ENCODE measurements at regions not wholly inside any gene's neighbourhood (a gene's known extent, or its start where the extent isn't known, plus 50 kb on each side); places are given as distances from the start of the nearest gene placed in this dataset.

DNA sequence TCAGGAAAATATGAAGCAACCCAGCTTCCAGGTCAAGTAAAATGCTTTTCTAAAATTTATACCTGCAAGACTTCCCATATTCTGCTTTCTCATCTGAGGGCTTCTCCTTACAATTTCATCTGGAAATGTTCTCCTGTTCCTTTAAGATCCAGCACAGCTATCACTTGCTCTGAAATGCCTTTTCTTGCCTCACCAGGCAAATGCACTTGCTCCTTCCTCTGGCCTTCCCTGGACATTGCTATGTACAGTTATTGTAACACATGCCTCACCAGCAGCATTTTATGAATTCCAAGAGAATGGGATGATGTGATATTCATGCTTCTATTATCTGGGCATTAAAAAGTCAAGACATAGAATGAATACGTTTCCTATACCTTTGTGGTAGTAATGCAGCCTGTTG is 842.1 kb upstream of the INTU start:
- DNase-seq = no peak

DNA sequence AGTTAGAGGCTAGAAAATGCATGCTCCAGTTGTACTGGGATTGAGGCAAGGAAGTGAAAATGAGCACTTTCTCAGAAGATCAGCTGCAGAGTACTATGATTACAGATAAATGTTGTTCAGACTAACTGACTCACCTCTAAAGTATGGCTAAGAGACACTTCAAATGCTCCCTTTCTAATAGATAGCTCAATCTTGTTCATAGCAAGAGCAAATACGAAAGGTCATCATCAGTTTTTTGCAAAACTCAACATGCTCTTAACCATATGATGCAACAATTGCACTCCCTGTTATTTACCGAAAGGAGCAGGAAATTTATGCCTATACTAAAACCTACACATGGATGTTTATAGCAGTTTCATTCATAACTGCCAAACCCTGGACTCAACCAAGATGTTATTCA is 838.4 kb upstream of the INTU start:
- no peak for DNase-seq

DNA sequence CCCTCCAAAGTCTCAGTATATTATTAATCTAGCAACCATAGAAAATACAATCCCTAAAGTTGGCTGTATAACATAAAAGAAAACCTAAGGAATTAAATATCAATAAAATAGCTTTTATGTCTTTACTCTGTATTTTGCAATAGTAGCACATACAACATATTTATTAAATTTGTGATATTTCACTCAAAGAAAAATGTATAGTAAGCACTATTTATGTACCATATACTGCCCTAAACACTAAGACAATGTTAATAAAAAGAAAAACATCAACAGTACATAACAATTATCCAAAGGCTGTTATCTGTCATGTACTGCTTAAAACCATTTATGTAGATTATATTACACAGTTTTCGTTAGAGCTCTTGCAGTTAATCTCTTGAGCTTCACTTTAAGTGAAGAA is 834.5 kb upstream of the INTU start:
- DNase-seq = no peak

DNA sequence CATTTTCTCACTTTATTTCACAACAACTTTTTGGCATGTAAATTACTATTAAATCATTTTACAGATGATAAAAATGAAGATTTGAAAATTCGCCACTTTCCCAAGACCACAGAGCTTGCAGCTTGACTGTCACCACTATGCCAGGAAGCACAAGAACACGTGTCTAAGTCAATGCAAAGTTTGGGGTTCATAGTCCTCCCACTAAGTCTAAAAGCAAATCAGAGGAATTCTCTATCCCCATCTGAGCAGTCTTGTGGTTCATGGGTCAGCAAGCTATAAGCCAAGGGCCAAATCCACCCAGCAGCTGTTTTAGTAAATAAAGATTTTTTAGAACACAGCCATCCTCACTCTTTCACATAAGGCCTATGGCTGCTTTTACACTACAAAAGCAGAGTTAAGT is 833.3 kb upstream of the INTU start:
- DNase-seq = no peak

DNA sequence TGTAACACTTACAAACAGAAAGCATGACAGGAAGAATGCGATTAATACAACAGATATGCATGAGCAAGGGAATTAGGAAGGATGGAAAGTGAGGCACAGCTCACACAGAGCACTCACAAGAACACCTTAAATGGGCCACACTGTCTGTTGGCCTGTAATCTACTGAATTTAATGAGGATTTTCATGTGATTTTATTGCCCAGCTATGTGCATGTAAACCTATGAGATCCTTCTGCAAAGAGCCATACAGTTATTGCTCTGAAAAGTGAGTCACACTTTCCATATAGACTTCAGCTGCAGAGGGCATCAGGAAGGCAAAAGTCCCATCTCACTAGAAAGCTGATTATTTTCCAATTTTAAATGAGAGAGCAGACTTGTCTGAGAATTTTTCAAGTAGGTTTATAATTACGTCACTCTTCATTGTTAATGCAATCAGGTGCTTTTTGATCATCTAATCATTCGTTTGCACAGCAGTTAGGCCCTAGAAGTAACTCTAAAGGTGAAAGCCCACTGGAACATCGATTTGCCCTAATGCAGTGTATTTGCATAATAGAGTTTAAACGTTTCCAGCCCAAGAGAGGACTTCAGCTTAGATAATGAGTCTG is 832.7 kb upstream of the INTU start:
- DNase-seq = no peak

DNA sequence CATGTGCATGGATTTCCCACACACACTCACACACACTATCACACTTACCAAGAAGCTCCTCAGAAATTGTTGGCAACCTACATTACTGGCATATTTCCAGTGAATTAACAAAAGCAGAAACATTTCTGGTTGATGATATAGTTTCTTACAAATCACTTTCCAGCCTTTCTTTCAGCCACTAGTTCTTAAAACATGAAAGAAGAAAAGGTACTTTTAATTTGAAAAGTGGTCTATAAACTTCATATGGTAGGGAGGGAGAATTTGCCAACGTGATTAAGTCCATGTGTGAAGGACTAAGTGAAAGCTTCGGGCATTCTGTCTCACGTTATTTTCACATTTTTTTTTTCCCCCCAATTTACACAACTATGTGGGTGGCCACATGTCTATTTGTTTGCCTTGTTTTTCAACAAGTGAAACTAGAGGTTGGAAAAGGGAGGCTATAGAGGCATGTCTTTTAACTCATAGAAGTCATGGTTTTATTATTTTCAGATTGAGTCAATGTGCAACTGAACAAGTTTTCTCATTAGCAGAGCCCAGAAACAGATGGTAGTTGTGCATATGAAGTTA is 832.1 kb upstream of the INTU start:
- no peak for DNase-seq

DNA sequence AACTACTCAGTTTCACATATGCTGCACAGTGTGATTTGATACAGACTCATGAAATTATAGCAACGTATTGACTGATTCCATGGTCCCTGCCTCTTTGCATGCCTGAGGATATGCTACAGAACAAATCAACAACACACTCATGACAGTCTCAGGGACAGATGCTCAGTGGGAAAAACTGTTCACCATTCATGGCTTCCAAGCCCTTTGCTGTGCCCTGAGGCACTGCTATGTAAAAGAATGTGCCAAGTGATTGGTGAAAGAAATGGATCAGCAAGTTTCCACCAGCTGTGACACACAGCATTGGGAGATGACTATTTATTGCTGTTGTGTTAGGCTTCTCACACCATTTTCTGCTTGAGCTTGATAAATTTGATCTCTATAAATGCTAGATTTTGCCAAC is 825.6 kb upstream of the INTU start:
- no peak for DNase-seq

DNA sequence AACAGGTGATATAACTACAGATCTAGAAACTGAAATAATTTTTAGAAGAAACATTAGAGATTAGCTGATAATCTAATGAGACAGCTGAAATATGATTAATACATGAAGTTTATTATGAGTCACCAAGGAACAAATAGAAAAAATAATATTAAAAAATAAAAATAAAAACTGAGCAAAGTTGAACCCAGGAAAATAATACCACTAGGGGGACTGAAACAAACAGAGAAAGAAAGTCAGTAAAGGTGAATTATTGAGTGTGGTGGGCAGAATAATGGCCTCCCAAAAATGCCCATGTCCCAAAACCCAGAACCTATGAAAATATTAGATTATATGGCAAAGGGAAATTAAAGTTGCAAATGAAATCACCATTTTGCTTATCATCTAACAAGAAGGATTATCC is 820.7 kb upstream of the INTU start:
- DNase-seq = no peak

DNA sequence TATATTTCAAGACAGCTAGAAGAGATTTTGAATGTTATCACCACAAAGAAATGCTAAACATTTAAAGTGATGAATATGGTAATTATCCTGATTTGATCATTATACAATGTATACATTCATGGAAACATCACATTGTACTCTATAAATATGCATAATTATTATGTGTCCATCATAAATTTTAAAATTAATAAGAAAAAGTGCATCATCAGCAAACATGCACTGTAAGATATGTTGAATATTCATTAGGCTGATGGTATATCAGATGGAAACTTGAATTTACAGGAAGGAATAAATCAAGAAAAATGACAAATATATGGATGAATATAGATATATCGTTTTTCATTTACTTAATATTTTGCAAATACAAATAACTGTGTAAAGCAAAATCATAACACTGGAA is 812.1 kb upstream of the INTU start:
- no peak for DNase-seq

DNA sequence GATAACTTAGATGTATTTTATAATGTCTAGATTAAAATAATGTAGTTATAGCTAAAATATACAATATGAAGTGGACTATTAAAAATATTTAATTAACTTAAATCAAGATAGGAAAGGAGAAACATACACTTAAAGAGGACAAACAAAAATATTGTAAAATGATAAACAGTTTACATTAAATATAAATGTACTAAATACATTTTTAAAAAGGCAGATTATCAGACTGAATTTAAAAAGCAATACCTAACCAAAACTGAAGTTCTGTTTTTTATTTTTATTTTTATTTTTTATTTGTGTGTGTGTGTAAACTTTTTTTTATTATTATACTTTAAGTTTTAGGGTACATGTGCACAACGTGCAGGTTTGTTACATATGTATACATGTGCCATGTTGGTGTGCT is 811.6 kb upstream of the INTU start:
- no peak for DNase-seq

DNA sequence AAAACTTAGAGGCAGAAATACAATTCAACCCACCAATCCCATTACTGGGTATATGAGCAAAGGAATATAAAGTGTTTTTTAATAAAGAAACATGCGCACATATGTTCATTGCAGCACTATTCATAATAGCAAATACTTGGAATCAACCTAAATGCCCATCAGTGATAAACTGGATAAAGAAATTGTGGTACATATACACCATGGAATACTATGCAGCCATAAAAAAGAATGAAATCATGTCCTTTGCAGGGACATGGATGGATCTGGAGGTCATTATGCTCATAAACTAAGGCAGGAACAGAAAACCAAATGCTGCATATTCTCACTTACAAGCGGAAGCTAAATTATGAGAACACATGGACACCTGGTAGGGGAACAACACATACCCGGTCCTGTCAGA is 807.7 kb upstream of the INTU start:
- no peak for DNase-seq

DNA sequence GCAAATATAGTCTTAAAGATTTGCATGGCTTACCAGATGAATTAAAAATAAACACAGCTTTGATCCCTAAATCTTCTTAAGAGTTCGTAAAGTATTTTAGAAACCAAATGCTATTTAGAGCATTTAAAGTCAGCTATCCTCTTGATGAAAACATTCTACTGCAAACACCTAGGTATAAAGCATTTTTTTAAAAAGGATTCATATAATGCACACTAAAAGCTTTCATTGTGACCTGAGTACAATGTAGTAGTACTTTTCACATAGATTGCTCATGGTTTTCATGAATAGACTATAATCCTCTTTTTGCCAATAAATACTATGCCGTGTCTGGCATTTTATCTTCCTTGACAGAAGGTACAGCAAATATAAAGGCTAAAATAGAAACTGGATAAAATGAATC is 805.1 kb upstream of the INTU start:
- no peak for DNase-seq

DNA sequence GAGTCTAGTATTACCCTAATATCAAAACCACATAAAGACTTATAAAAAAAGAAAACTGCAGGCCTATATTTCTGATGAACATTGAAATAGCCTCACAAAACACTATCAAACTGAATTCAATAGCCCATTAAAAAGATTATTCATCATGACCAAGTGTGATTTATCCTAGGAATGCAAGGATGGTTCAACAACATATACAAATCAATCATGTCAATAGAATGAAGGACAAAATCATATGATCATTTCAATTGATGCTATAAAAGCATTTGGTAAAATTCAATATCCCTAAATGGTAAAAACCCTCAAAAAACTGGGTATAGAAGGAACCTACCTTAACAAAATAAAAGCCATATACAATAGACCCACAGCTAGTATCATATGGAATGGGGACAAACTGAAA is 797.9 kb upstream of the INTU start:
- no peak for DNase-seq

DNA sequence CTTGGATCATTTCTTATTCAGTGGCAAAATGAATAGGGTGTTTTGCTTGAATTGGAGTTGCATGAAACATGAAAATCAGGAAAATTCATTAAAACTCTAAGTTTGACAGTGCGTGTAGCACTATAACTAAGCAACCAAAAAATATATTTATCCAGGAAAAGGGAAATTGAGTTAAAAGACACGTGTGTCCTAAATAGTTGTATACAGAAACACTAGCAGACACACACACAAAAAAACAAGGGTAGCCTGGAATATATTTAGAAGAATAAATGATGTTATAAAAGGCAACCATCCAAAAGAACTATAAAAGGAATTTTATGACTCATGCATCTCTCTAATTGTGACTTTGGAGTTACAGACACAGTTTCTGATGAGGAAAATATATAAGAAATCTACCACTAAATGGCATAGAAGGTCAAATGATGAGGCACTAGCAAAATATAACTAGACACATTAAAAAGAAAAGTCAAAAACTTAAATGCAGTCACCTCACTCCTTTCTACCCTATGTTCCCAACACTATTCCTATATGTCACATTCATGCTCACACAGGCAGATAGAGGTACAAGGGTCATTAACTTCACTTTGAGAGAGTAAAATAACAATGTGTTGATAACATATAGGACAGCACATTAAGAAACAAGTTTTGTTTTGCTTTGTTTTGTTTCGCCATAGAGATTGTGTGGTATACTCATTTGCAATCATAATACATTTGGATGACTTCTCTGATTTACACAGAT is 793.6 kb upstream of the INTU start:
- DNase-seq = no peak

DNA sequence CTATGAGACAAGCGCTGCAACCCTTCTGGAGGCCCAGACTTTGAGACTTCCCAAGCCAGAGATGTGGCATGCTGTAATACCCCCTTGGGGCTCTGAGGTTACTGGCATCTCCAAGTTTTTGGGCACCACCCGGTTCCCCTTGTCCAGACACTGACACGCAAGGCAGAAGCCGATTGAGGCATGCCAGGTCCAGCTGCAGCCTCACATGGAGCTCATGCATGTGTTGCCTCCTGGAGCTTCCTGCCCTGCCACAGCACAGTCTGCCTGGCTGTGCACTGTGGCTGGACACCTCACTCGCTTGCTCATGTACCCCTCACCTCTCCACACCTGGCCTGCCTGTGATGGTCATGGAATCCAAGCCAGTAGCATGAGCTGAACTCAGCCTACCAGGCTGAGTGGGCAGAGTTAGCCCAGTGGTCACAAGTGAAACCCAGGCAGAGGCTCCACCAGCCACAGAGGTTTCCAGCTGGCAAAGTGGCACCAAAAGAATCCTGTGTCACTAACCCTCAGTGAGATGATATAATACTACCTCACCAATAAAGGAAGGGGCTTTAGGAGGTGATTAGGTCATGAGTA is 789.2 kb upstream of the INTU start:
- DNase-seq = no peak

DNA sequence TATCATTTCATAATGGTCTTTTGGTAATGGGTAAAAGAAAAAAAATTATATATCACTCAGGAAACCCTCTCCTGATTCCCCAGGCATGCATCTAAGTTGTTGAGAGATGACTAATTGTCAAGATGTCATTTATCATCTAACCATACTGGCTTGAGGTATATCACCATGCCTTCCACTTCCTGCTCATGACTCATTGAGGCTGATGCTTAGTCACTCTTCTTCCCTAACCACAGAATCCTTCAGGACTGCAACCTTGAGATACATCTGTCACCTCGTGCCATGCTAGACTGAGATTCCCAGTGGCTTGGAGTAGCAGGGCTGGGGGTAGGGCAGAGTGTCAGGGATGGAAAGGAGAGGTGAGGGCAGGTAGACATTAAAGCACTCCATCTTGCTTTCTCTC is 782.5 kb upstream of the INTU start:
- no peak for DNase-seq

DNA sequence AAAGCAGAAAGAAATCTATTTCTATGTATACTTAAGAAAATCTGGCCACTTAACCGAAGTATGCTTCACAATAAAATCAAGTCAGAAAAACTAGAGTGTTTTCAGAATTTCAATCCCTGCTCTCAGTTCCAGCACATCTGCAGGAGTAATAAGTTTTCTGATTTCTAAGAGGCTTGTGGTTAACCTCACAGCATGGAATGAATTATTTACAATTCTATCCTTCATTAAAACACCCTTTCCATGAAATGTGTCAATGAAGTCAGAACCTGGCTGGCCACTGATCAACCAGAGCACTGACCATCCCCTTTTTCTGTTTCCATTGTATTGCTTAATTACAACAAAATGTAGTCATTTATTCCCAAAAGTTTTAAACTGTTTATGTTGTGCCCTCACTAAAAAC is 781.4 kb upstream of the INTU start:
- no peak for DNase-seq

DNA sequence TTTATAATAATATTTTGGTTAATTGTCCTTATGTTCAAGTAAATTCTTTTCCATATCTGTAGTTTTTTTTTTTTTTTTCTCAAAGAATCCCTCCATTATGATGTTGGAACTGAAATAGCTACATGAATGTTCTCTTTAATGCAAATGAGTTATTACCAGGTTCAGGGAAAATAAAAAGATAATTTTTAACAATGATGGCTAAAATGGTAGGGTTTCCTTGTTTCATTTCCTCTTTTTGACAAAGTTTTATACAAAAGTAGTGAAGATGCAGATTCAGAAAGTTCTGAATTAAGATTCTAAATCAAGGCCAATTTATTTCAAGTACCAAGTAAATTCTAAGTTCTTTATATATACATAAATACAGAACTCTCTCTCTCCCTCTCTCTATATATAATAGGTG is 779.0 kb upstream of the INTU start:
- DNase-seq = no peak

DNA sequence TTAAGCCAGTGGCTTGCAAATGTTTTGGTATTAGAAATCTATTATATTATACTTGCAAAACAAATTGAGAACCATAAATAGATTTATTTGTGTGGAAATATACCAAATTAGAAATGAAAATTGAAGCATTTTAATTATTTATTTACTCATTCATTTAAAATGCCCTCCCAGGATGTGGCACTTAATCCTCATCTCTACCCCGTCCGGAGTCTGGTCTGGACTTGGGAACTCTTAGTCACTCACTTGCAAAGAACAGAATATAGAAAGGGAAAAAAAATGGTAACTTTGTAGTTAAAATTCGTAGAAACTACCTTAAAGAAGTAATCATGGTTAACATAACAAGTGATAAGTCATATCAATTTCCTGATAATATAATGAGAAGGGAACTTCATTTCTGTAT is 775.9 kb upstream of the INTU start:
- no peak for DNase-seq

DNA sequence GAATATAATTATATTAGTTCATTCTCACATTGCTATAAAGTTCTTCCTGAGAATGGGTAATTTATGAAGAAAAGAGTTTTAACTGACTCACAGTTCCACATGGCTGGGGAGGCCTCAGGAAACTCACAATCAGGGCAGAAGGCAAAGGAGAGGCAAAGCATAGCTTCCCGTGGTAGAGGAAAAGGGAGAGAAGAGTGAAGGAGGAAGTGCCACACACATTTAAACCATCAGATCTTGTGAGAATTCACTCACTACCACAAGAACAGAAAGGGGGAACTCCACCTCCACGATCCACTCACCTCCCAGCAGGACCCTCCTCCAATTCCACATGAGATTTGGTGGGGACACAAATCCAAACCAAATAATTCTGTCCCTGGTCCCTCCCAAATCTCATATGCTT is 773.4 kb upstream of the INTU start:
- no peak for DNase-seq

DNA sequence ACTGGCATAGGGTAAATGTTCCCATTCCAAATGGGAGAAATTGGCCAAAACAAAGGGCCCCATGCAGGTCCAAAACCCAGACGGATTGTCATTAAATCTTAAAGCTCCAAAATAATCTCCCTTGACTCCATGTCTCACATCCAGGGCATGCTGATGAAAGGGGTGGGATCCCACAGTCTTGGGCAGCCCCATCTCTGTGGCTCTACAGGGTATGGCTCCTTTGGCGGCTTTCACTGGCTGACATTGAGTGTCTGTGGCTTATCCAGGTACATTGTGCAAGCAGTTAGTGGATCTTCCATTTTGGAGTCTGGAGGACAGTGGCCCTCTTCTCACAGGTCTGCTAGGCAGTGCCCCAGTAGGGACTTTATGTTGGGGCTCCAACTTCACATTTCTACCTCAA is 772.9 kb upstream of the INTU start:
- no peak for DNase-seq

DNA sequence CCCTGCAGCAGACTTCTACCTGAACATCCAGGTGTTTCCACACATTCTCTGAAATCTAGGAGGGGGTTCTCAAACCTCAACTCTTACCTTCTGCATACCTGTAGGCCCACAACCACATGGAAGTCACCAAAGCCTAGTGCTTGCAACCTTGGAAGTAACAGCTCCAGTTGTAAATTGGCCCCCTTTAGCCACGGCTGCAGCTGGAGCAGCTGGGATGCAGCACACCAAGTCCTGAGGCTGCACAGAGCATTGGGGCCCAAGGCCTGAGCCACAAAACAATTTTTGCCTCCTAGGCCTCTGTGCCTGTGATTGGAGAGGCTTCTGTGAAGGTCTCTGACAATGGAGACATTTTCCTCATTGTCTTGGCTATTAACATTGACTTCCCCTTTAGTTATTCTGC is 772.4 kb upstream of the INTU start:
- no peak for DNase-seq

DNA sequence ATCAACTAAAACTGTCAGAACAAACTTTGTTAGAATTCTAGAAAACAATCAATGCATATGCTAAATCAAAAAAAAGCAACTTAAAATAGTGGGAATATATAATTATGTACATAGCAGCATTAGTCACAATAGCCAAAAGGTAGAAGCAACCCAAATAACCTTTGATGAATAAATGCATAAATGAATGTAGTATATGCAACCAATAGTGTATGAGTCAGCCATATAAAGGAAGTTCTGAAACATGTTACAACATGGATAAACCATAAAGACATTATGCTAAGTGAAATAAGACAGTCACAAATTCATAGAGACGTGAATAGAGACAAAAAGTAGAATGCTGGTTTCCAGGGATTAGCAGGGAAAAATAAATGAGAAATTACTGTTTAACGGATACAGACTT is 762.8 kb upstream of the INTU start:
- DNase-seq = no peak

DNA sequence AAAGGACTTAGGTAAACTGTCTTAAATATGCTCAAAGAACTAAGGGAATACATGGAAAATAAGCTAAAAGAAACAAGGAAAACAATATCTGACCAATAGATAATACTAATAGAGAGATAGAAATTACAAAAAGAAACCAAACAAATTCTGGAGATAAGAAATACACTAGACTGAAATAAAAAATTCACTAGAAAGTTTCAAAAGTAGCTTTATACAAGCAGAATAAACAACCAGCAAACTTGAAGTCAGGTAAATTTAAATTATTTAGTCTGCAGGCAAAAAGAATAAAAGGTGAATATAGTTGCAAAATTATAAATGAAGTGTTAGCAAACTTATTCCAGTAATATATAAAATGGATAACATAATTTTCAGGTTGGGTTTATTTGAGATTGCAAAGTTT is 760.9 kb upstream of the INTU start:
- DNase-seq = no peak

Measured in C1 segment of cervical spinal cord (tissue), 14 donors.